GM23248 (cell line): ENCODE measurements at regions not wholly inside any gene's neighbourhood (a gene's known extent, or its start where the extent isn't known, plus 50 kb on each side); places are given as distances from the start of the nearest gene placed in this dataset.

Source experiments
- DNase-seq: peaks from one replicate; pipeline ENCODE4 v3.0.0-alpha.2; 2015
- H2AFZ ChIP-seq: fragments of 200-600 bp; sonication (generic); 2 replicates; pipeline ENCODE4 v1.6.1; 2016; ENCODE audit warnings: antibody characterized with exemption
- H3F3A ChIP-seq: fragments of 200-600 bp; sonication (generic); 2 replicates; pipeline ENCODE4 v1.6.1; 2016; ENCODE audit warnings: mild to moderate bottlenecking, antibody characterized with exemption, mixed run types; ENCODE audit not compliant: insufficient read depth
- H3K27ac ChIP-seq: fragments of 200-600 bp; sonication (generic); 2 replicates; pipeline ENCODE4 v1.5.1; 2016; ENCODE audit warnings: mild to moderate bottlenecking
- H3K27me3 ChIP-seq: fragments of 200-600 bp; sonication (generic); replicated peaks from 2 replicates; pipeline ENCODE4 v1.6.1; 2016; ENCODE audit warnings: mild to moderate bottlenecking; ENCODE audit not compliant: insufficient read depth
- H3K36me3 ChIP-seq: fragments of 200-600 bp; sonication (generic); 2 replicates; pipeline ENCODE4 v1.6.1; 2016; ENCODE audit warnings: low read depth, mild to moderate bottlenecking
- H3K4me1 ChIP-seq: fragments of 200-600 bp; sonication (generic); 2 replicates; pipeline ENCODE4 v1.6.1; 2016; ENCODE audit warnings: mild to moderate bottlenecking; ENCODE audit not compliant: insufficient read depth
- H3K4me2 ChIP-seq: fragments of 200-600 bp; sonication (generic); one replicate; pipeline ENCODE4 v1.6.1; 2016; ENCODE audit warnings: mild to moderate bottlenecking; ENCODE audit not compliant: unreplicated experiment
- H3K4me3 ChIP-seq: fragments of 200-600 bp; sonication (generic); 2 replicates; pipeline ENCODE4 v1.5.1; 2016; ENCODE audit warnings: mild to moderate bottlenecking
- H3K79me2 ChIP-seq: fragments of 200-600 bp; sonication (generic); 2 replicates; pipeline ENCODE4 v1.6.1; 2016; ENCODE audit warnings: mild to moderate bottlenecking; ENCODE audit not compliant: insufficient read depth
- H3K9ac ChIP-seq: fragments of 200-600 bp; sonication (generic); 2 replicates; pipeline ENCODE4 v1.6.1; 2016; ENCODE audit warnings: mild to moderate bottlenecking
- H3K9me2 ChIP-seq: fragments of 200-600 bp; sonication (generic); 2 replicates; pipeline ENCODE4 v1.6.1; 2016; ENCODE audit warnings: mixed run types, mild to moderate bottlenecking, moderate library complexity; ENCODE audit not compliant: insufficient read depth
- H3K9me3 ChIP-seq: fragments of 200-600 bp; sonication (generic); one replicate; pipeline ENCODE4 v1.6.1; 2017; ENCODE audit warnings: low read depth
- H4K20me1 ChIP-seq: fragments of 200-600 bp; sonication (generic); 2 replicates; pipeline ENCODE4 v1.6.0; 2016; ENCODE audit not compliant: insufficient read depth
- EZH2 ChIP-seq: fragments of 200-600 bp; sonication (generic); IDR thresholded peaks from 2 replicates; pipeline ENCODE4 v1.6.1; 2018; ENCODE audit warnings: antibody characterized with exemption, mild to moderate bottlenecking; ENCODE audit not compliant: insufficient read depth, poor library complexity, severe bottlenecking
- EZH2phosphoT487 ChIP-seq: fragments of 200-600 bp; sonication (generic); IDR thresholded peaks from 2 replicates; pipeline ENCODE4 v1.6.1; 2018; ENCODE audit warnings: antibody characterized with exemption, moderate library complexity, mild to moderate bottlenecking, low read depth; ENCODE audit not compliant: insufficient read depth
- WGBS, 2 experiments: methylation state at CpG; one replicate each; pipeline ENCODE4 v1.1.6; 2015 to 2017; ENCODE audit warnings: low lambda C conversion rate in 2 of 2, low coverage in 1 of 2; ENCODE audit errors: missing lambda C conversion rate in 2 of 2; 5-methylcytosine and 5-hydroxymethylcytosine counted together
- in situ Hi-C: fragments of 300-500 bp; cut with MboI; formaldehyde crosslinking; loops from 2 replicates; pipeline ENCODE4 v1.15.0; 2020

DNA sequence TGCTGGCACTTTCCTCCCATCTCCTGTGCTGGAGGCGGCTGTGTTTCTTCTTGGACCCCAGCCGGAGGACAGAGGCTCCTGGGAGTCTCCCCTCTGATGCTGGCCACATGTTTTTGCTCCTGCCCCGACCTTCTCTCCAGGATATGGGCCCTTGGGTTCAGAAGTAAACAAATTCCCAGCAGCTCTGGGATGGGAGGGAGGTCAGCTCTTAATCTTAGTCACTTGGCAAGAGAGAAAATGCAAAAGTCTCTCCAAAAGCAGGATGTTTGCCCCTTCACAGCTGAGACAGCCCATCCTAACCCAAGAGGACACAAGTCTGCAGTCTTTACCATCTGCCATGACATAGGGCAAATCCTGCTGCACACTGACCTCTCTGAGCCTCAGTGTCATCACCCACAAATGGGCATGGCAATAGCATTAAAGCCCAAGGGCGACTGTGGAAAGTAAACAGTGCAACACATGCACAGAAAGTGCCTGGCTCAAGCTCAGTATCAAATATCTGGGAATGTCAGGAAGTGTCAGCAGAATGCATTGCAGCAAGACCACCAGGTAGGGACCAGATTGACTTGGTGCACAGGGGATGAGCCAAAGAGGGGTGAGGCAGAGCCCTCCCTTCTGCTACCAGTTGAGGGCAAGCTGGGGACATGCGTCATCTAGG lies 117.0 kb upstream of the CXCL14 start:
- in situ Hi-C loops = no loop called here
- Histone ChIP-seq H4K20me1 (no peaks in the 10 kb centered on the region), H3K9ac (no peak overlapping the region), H3K36me3 (no peaks in the 10 kb centered on the region), H3K27me3 (peaks cover 5% of the 10 kb centered on the region), H2AFZ (no peak overlapping the region), H3K27ac (no peak overlapping the region), H3K4me1 (no peaks in the 10 kb centered on the region), H3K9me3 (no peaks in the 10 kb centered on the region), H3K9me2 (no peaks in the 10 kb centered on the region), H3F3A (no peaks in the 10 kb centered on the region), H3K79me2 (no peaks in the 10 kb centered on the region), H3K4me3 (no peak overlapping the region), H3K4me2 (no peak overlapping the region)
- no peak for TF ChIP-seq EZH2
- TF ChIP-seq EZH2phosphoT487 = no peak
- DNase-seq = no peak
- 25 to 33% methylated on average over 5 of the region's 5 CpGs for WGBS, 2 experiments

- Histone ChIP-seq H3F3A (no peaks in the 10 kb centered on the region), H3K4me3 (no peak overlapping the region), H3K9ac (no peak overlapping the region), H3K4me1 (no peaks in the 10 kb centered on the region), H3K9me3 (no peaks in the 10 kb centered on the region), H3K27ac (no peak overlapping the region), H3K9me2 (no peaks in the 10 kb centered on the region), H3K4me2 (no peak overlapping the region), H3K36me3 (no peaks in the 10 kb centered on the region), H3K79me2 (no peaks in the 10 kb centered on the region), H4K20me1 (no peaks in the 10 kb centered on the region), H2AFZ (no peak overlapping the region), H3K27me3 (peaks cover 5% of the 10 kb centered on the region)
- in situ Hi-C loops = no loop called here
- DNase-seq = no peak
- TF ChIP-seq EZH2 (no peak), EZH2phosphoT487 (no peak)
- WGBS, 2 experiments = 79 to 81% methylated on average over 5 of the region's 5 CpGs
Measured at GRCh38 chr5:135694906-135695305, 116.1 kb upstream of the CXCL14 start.

GRCh38 chr5:135694012-135694411 lies 115.2 kb upstream of the CXCL14 start:
- no peak for DNase-seq
- no peaks in the 10 kb centered on the region for H4K20me1 ChIP-seq
- no peak overlapping the region for H2AFZ ChIP-seq
- no peaks in the 10 kb centered on the region for H3K36me3 ChIP-seq
- TF ChIP-seq EZH2 (no peak), EZH2phosphoT487 (no peak)
- H3K9me3 ChIP-seq = no peaks in the 10 kb centered on the region
- H3K4me2 ChIP-seq = no peak overlapping the region
- H3K4me3 ChIP-seq = no peak overlapping the region
- H3K4me1 ChIP-seq = no peaks in the 10 kb centered on the region
- WGBS, 2 experiments = 8 to 13% methylated on average over 9 of the region's 9 CpGs
- H3F3A ChIP-seq = no peaks in the 10 kb centered on the region
- no peak overlapping the region for H3K9ac ChIP-seq
- no peaks in the 10 kb centered on the region for H3K9me2 ChIP-seq
- H3K27me3 ChIP-seq = peaks cover 5% of the 10 kb centered on the region
- no peaks in the 10 kb centered on the region for H3K79me2 ChIP-seq
- no peak overlapping the region for H3K27ac ChIP-seq
- in situ Hi-C loops = no loop called here

GRCh38 chr5:135693371-135693955 lies 114.7 kb upstream of the CXCL14 start:
- Histone ChIP-seq H3K4me2 (no peak overlapping the region), H4K20me1 (no peaks in the 10 kb centered on the region), H3F3A (no peaks in the 10 kb centered on the region), H3K27ac (no peak overlapping the region), H2AFZ (no peak overlapping the region), H3K9me2 (no peaks in the 10 kb centered on the region), H3K9ac (no peak overlapping the region), H3K9me3 (no peaks in the 10 kb centered on the region), H3K27me3 (peaks cover 5% of the 10 kb centered on the region), H3K4me3 (no peak overlapping the region), H3K79me2 (no peaks in the 10 kb centered on the region), H3K4me1 (no peaks in the 10 kb centered on the region), H3K36me3 (no peaks in the 10 kb centered on the region)
- DNase-seq = no peak
- in situ Hi-C loops = no loop called here
- TF ChIP-seq EZH2 (no peak), EZH2phosphoT487 (no peak)
- 81 to 85% methylated on average over 8 of the region's 8 CpGs for WGBS, 2 experiments
